ENCODE measurements at regions not wholly inside any gene's neighbourhood (a gene's known extent, or its start where the extent isn't known, plus 50 kb on each side); places are given as distances from the start of the nearest gene placed in this dataset.

DNA sequence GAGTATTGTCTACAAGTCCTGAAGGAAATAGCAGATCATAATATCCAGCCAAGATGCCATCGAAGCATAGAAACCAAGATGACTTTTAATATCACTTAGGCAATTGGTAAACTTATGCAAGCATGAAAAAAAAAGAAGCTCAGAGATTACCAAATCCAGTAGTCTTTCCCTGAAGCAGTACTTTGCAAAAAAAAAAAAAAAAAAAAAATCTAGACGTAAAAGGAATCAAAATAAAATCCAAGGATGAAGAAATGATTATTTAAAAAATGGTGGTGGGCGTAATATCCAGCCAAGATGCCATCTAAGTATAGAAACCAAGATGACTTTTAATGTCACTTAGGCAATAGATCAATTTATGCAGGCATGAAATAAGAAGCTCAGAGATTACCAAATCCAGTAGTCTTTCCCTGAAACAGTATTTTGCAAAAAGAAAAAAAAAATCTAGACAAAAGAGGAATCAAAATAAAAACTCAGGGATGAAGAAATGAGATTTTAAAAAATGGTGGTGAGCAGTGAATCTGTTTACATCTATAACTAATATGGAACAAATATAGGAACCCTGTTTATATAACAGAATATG lies 108.8 kb downstream of the GYPC start:
- no peaks in the 10 kb centered on the region for H3F3A ChIP-seq (ENCODE audit: insufficient read depth, low read depth)
- H3K9me3 ChIP-seq (ENCODE audit: insufficient read depth, low read depth) = no peaks in the 10 kb centered on the region
- intact Hi-C loops (cut with micrococcal nuclease; ENCODE audit: unreplicated experiment) = no loop called here
- H3K36me3 ChIP-seq (ENCODE audit: low read depth) = no peaks in the 10 kb centered on the region
- no peaks in the 10 kb centered on the region for H3K79me2 ChIP-seq (ENCODE audit: low read depth)
- DNase-seq = no peak
- no peaks in the 10 kb centered on the region for H4K20me1 ChIP-seq (ENCODE audit: insufficient read depth)
- H3K9me2 ChIP-seq (ENCODE audit: insufficient read depth) = no peaks in the 10 kb centered on the region
- H3K4me1 ChIP-seq (replicated peaks; ENCODE audit: insufficient read depth) = no peaks in the 10 kb centered on the region
- no peak overlapping the region for H3K4me2 ChIP-seq
- CTCF ChIA-PET = no interaction called here
- no peak overlapping the region for H3K27ac ChIP-seq
- no peak overlapping the region for H2AFZ ChIP-seq
- H3K4me3 ChIP-seq = no peak overlapping the region
- BruUV-seq (replicated peaks) = no TSS peak
- no peak for TF ChIP-seq EZH2 (IDR thresholded peaks at IDR 0.05; ENCODE audit: low read depth)
- TF ChIP-seq, protein P1, sequence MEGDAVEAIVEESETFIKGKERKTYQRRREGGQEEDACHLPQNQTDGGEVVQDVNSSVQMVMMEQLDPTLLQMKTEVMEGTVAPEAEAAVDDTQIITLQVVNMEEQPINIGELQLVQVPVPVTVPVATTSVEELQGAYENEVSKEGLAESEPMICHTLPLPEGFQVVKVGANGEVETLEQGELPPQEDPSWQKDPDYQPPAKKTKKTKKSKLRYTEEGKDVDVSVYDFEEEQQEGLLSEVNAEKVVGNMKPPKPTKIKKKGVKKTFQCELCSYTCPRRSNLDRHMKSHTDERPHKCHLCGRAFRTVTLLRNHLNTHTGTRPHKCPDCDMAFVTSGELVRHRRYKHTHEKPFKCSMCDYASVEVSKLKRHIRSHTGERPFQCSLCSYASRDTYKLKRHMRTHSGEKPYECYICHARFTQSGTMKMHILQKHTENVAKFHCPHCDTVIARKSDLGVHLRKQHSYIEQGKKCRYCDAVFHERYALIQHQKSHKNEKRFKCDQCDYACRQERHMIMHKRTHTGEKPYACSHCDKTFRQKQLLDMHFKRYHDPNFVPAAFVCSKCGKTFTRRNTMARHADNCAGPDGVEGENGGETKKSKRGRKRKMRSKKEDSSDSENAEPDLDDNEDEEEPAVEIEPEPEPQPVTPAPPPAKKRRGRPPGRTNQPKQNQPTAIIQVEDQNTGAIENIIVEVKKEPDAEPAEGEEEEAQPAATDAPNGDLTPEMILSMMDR (conservative IDR thresholded peaks at IDR 0.05) = no peak
- POLR2A ChIA-PET (ENCODE audit: unreplicated experiment) = no interaction called here
- peaks cover 36% of the 10 kb centered on the region; the same call in 1 of the 2 replicates for H3K27me3 ChIP-seq (ENCODE audit: insufficient read depth, low read depth)

DNA sequence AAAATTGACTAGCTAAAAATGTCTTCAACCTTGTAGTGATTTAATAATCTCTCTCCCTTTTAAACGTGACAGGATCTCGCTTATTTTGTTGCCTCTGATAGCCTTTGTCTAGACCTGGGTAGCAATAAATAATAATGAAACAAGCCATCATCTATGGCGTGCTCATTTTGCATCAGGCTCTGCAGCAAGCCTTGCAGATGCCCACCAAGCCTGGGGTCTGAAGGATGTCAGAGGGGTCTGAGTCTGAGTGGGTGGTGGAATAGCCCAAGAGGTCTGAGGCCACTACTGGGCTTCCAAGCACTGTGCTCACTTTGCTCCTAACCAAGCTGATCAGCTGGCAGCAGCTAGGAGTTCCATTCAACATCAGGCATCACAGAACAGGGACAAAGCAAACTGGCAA lies 109.4 kb downstream of the GYPC start:
- Histone ChIP-seq H3F3A (ENCODE audit: insufficient read depth, low read depth) (no peaks in the 10 kb centered on the region), H3K9me3 (ENCODE audit: insufficient read depth, low read depth) (no peaks in the 10 kb centered on the region), H3K27ac (no peak overlapping the region), H4K20me1 (ENCODE audit: insufficient read depth) (no peaks in the 10 kb centered on the region), H3K4me1 (replicated peaks; ENCODE audit: insufficient read depth) (no peaks in the 10 kb centered on the region), H2AFZ (no peak overlapping the region), H3K79me2 (ENCODE audit: low read depth) (no peaks in the 10 kb centered on the region), H3K4me2 (no peak overlapping the region), H3K9me2 (ENCODE audit: insufficient read depth) (no peaks in the 10 kb centered on the region), H3K27me3 (ENCODE audit: insufficient read depth, low read depth) (peaks cover 39% of the 10 kb centered on the region; the same call in 1 of the 2 replicates), H3K36me3 (ENCODE audit: low read depth) (no peaks in the 10 kb centered on the region), H3K4me3 (no peak overlapping the region)
- DNase-seq = no peak
- TF ChIP-seq, protein P1 (conservative IDR thresholded peaks at IDR 0.05) = no peak
- no peak for TF ChIP-seq EZH2 (IDR thresholded peaks at IDR 0.05; ENCODE audit: low read depth)
- CTCF ChIA-PET = no interaction called here
- no TSS peak for BruUV-seq (replicated peaks)
- intact Hi-C loops (cut with micrococcal nuclease; ENCODE audit: unreplicated experiment) = no loop called here
- POLR2A ChIA-PET (ENCODE audit: unreplicated experiment) = no interaction called here

- intact Hi-C loops (cut with micrococcal nuclease; ENCODE audit: unreplicated experiment) = no loop called here
- no peak overlapping the region for H3K4me3 ChIP-seq
These were observed 110.5 kb downstream of the GYPC start for GRCh38 chr2:126766295-126766968.

More at GRCh38 chr2:126766295-126766968, 110.5 kb downstream of the GYPC start:
- DNase-seq = no peak
- H3K9me2 ChIP-seq (ENCODE audit: insufficient read depth) = no peaks in the 10 kb centered on the region
- H3K36me3 ChIP-seq (ENCODE audit: low read depth) = no peaks in the 10 kb centered on the region
- no peaks in the 10 kb centered on the region for H3F3A ChIP-seq (ENCODE audit: insufficient read depth, low read depth)
- BruUV-seq (replicated peaks) = no TSS peak
- no peaks in the 10 kb centered on the region for H4K20me1 ChIP-seq (ENCODE audit: insufficient read depth)
- CTCF ChIA-PET = no interaction called here
- POLR2A ChIA-PET (ENCODE audit: unreplicated experiment) = no interaction called here
- no peak overlapping the region for H3K27ac ChIP-seq
- TF ChIP-seq, protein P1 (conservative IDR thresholded peaks at IDR 0.05) = no peak
- no peak for TF ChIP-seq EZH2 (IDR thresholded peaks at IDR 0.05; ENCODE audit: low read depth)
- no peak overlapping the region for H2AFZ ChIP-seq
- H3K4me1 ChIP-seq (replicated peaks; ENCODE audit: insufficient read depth) = no peaks in the 10 kb centered on the region
- no peak overlapping the region for H3K4me2 ChIP-seq
- no peaks in the 10 kb centered on the region for H3K9me3 ChIP-seq (ENCODE audit: insufficient read depth, low read depth)
- H3K79me2 ChIP-seq (ENCODE audit: low read depth) = no peaks in the 10 kb centered on the region
- peaks cover 49% of the 10 kb centered on the region for H3K27me3 ChIP-seq (ENCODE audit: insufficient read depth, low read depth)

Measured in PC-9 (cell line).